ENCODE measurements at regions not wholly inside any gene's neighbourhood (a gene's known extent, or its start where the extent isn't known, plus 50 kb on each side); places are given as distances from the start of the nearest gene placed in this dataset.
"Not testable (repeated sequence)": the region's sequence is repeated elsewhere in the genome, so short reads cannot be mapped to it uniquely, and the experiment has no call there.

DNA sequence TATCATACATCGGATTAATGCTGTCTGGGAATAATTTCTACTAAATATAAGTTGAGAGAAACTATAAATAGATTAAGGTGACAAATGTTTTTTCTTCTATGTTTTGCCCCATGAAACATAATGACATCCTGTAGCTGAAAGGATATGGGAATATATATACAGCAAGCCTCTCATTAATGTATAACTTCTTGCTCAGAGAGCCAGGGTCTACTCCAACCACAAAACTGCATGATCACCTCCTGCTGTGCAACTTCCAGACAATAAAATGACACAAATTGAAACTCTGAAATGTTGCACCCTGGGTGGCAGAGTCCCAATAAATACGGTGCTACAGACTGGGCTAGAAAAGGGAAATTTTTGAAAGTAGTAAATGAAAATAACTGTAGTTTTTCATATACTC, 571.9 kb upstream of the CBLB start:
- Mint-ChIP-seq H3K4me1 (no peaks in the 10 kb centered on the region), H3K4me3 (no peak overlapping the region), H3K36me3 (ENCODE audit: low read depth) (no peaks in the 10 kb centered on the region), H3K9me3 (no peaks in the 10 kb centered on the region), H3K27ac (no peak overlapping the region), H3K27me3 (no peaks in the 10 kb centered on the region)
- no peak for DNase-seq
- ChIA-PET POLR2A (no interaction called here), CTCF (no interaction called here)
- TF ChIP-seq CTCF (IDR thresholded peaks at IDR 0.05): no peak
- ATAC-seq (ENCODE audit: low read depth): no peak
- intact Hi-C loops (cut with micrococcal nuclease): no loop called here

- no peak for TF ChIP-seq CTCF (IDR thresholded peaks at IDR 0.05)
- intact Hi-C loops (cut with micrococcal nuclease): no loop called here
- Mint-ChIP-seq H3K27ac (no peak overlapping the region), H3K27me3 (no peaks in the 10 kb centered on the region), H3K36me3 (ENCODE audit: low read depth) (no peaks in the 10 kb centered on the region), H3K4me3 (no peak overlapping the region), H3K4me1 (no peaks in the 10 kb centered on the region), H3K9me3 (peaks cover 9% of the 10 kb centered on the region)
- ATAC-seq (ENCODE audit: low read depth) (no peak), DNase-seq (no peak)
- CTCF ChIA-PET: no interaction called here
- POLR2A ChIA-PET: no interaction called here
Observed at GRCh38 chr3:106446271-106446670, 577.5 kb upstream of the CBLB start.

- Mint-ChIP-seq H3K36me3 (ENCODE audit: low read depth) (no peaks in the 10 kb centered on the region), H3K27ac (no peak overlapping the region), H3K9me3 (peaks cover 9% of the 10 kb centered on the region), H3K4me3 (no peak overlapping the region), H3K27me3 (no peaks in the 10 kb centered on the region), H3K4me1 (no peaks in the 10 kb centered on the region)
- no peak for TF ChIP-seq CTCF (IDR thresholded peaks at IDR 0.05)
- ChIA-PET CTCF (no interaction called here), POLR2A (no interaction called here)
- ATAC-seq (ENCODE audit: low read depth) (no peak), DNase-seq (no peak)
- intact Hi-C loops (cut with micrococcal nuclease): no loop called here
Observed at GRCh38 chr3:106447723-106448301, 579.0 kb upstream of the CBLB start.

DNA sequence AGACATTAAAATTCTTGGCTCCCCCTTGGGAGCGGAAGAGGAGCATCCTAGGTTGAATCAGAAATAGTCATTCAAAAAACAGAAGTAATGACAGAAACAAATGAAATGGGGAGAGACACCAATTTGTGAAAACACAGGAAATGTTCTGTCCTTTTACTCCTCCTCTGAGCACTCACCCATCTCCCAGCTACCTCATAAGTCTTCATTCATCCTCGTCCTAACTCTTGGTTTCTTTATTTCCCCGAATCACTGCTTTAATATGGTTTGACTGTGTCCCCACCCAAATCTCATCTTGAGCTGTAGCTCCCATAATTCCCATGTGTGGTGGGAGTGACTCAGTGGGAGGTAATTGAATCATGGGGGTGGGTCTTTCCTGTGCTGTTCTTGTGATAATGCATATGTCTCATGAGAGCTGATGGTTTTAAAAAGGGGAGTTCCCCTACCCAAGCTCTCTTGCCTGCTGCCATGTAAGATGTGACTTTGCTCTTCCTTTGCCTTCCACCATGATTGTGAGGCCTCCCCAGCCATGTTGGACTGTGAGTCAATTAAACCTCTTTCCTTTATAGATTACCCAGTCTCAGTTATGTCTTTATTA, 579.7 kb upstream of the CBLB start:
- POLR2A ChIA-PET; H3K27ac Mint-ChIP-seq; H3K36me3 Mint-ChIP-seq (ENCODE audit: low read depth); H3K27me3 Mint-ChIP-seq; ATAC-seq (ENCODE audit: low read depth); H3K4me3 Mint-ChIP-seq; H3K9me3 Mint-ChIP-seq; DNase-seq; CTCF ChIA-PET; intact Hi-C loops (cut with micrococcal nuclease); H3K4me1 Mint-ChIP-seq: not testable (repeated sequence)

GRCh38 chr3:106452096-106452495, 583.3 kb upstream of the CBLB start:
- ATAC-seq (ENCODE audit: low read depth): no peak
- Mint-ChIP-seq H3K36me3 (ENCODE audit: low read depth) (no peaks in the 10 kb centered on the region), H3K9me3 (peaks cover 9% of the 10 kb centered on the region), H3K27me3 (peaks cover 3% of the 10 kb centered on the region), H3K4me1 (no peaks in the 10 kb centered on the region), H3K27ac (no peak overlapping the region), H3K4me3 (no peak overlapping the region)
- ChIA-PET CTCF (no interaction called here), POLR2A (no interaction called here)
- no peak for TF ChIP-seq CTCF (IDR thresholded peaks at IDR 0.05)
- intact Hi-C loops (cut with micrococcal nuclease): no loop called here
- DNase-seq: no peak

GRCh38 chr3:106454497-106454896, 585.7 kb upstream of the CBLB start:
- POLR2A ChIA-PET: no interaction called here
- intact Hi-C loops (cut with micrococcal nuclease): no loop called here
- TF ChIP-seq CTCF (IDR thresholded peaks at IDR 0.05): no peak
- Mint-ChIP-seq H3K36me3 (ENCODE audit: low read depth) (no peaks in the 10 kb centered on the region), H3K27me3 (peaks cover 3% of the 10 kb centered on the region), H3K4me1 (no peaks in the 10 kb centered on the region), H3K27ac (no peak overlapping the region), H3K9me3 (no peaks in the 10 kb centered on the region), H3K4me3 (no peak overlapping the region)
- ATAC-seq (ENCODE audit: low read depth) (no peak), DNase-seq (no peak)
- CTCF ChIA-PET: no interaction called here

All from activated B cell treated with CpG ODN at 0.5 μM for 24 hours (primary cell).